Right atrium auricular region (tissue), 2 donors: ENCODE measurements at regions not wholly inside any gene's neighbourhood (a gene's known extent, or its start where the extent isn't known, plus 50 kb on each side); places are given as distances from the start of the nearest gene placed in this dataset.

Source experiments
- DNase-seq: peaks from one replicate; pipeline ENCODE4 v3.0.0-alpha.2; 2019; ENCODE audit warnings: low spot score
- H3K27ac ChIP-seq, 2 donors: fragments of 200-600 bp; sonication (generic); 1 replicate in 1 of 2; 2 replicates in 1 of 2; pipeline ENCODE4 v1.5.1; 2016 to 2019
- H3K27me3 ChIP-seq, 2 donors: fragments of 200-600 bp; sonication (generic); one replicate each; pipeline versions ENCODE4 v1.5.1 to v1.6.0; 2017 to 2019
- H3K36me3 ChIP-seq: fragments of 200-600 bp; sonication (generic); one replicate; pipeline ENCODE4 v1.5.1; 2016
- H3K4me1 ChIP-seq, 2 donors: fragments of 200-600 bp; sonication (generic); one replicate each; pipeline versions ENCODE4 v1.5.1 to v1.6.0; 2017 to 2019
- H3K4me3 ChIP-seq, 2 donors: fragments of 200-600 bp; sonication (generic); 1 replicate in 1 of 2; 2 replicates in 1 of 2; pipeline ENCODE4 v1.5.1; 2017 to 2019; ENCODE audit warnings: mild to moderate bottlenecking in 1 of 2, moderate library complexity in 1 of 2
- H3K9me3 ChIP-seq, 2 donors: fragments of 200-600 bp; sonication (generic); one replicate each; pipeline ENCODE4 v1.5.1; 2019
- CTCF ChIP-seq, 2 donors: fragments of 200-600 bp; sonication (generic); IDR thresholded peaks; one replicate each; pipeline ENCODE4 v1.5.1; 2019; ENCODE audit warnings: antibody characterized with exemption in 2 of 2

- no peaks in the 10 kb centered on the region for H3K4me1 ChIP-seq
- no peaks in the 10 kb centered on the region for H3K9me3 ChIP-seq
- no peak for DNase-seq
- no peak overlapping the region for H3K27ac ChIP-seq
- no peak overlapping the region for H3K4me3 ChIP-seq
- H3K27me3 ChIP-seq: no peaks in the 10 kb centered on the region
- no peak for TF ChIP-seq CTCF (IDR thresholded peaks at IDR 0.05)
- H3K36me3 ChIP-seq: no peaks in the 10 kb centered on the region
Observed at GRCh38 chr2:168343586-168343985, 96.2 kb upstream of the STK39 start.

DNA sequence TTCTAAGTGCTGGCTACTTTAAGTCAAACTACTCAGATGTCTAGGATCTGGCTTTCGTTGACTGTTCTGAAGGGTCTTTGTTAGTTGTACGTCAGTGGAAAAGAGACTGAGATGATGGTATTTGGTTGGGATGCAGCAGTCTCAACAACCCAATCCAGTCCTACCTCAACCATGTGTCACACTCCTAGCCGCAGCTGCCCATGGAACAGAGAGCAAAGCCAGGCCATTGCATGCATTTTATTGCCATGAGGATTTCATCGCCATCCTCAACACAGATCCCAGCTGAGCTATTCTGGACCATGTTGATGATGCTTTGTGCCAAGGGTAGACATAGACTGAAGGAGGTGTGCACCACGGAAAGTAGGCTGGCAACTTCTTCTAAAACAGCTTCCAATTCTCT is 97.3 kb upstream of the STK39 start:
- Histone ChIP-seq H3K4me1 (no peaks in the 10 kb centered on the region), H3K27me3 (no peaks in the 10 kb centered on the region), H3K36me3 (no peaks in the 10 kb centered on the region), H3K4me3 (no peak overlapping the region), H3K9me3 (no peaks in the 10 kb centered on the region), H3K27ac (no peak overlapping the region)
- no peak for DNase-seq
- TF ChIP-seq CTCF (IDR thresholded peaks at IDR 0.05): no peak

- no peaks in the 10 kb centered on the region for H3K27me3 ChIP-seq
- H3K4me3 ChIP-seq: no peak overlapping the region
- no peak for TF ChIP-seq CTCF (IDR thresholded peaks at IDR 0.05)
- no peaks in the 10 kb centered on the region for H3K9me3 ChIP-seq
- DNase-seq: no peak
- no peaks in the 10 kb centered on the region for H3K36me3 ChIP-seq
- no peaks in the 10 kb centered on the region for H3K4me1 ChIP-seq
- H3K27ac ChIP-seq: no peak overlapping the region
Observed at GRCh38 chr2:168345601-168346000, 98.2 kb upstream of the STK39 start.

- Histone ChIP-seq H3K36me3 (no peaks in the 10 kb centered on the region), H3K4me1 (no peaks in the 10 kb centered on the region), H3K27me3 (no peaks in the 10 kb centered on the region), H3K4me3 (peak overlapping the region; percentile 38 to 51), H3K9me3 (no peaks in the 10 kb centered on the region), H3K27ac (peak overlapping the region; percentile 17 to 41)
- DNase-seq: peak; percentile 73
- TF ChIP-seq CTCF (IDR thresholded peaks at IDR 0.05): peak; percentile 59 to 88
Observed at GRCh38 chr2:168346725-168347477, 99.5 kb upstream of the STK39 start.

DNA sequence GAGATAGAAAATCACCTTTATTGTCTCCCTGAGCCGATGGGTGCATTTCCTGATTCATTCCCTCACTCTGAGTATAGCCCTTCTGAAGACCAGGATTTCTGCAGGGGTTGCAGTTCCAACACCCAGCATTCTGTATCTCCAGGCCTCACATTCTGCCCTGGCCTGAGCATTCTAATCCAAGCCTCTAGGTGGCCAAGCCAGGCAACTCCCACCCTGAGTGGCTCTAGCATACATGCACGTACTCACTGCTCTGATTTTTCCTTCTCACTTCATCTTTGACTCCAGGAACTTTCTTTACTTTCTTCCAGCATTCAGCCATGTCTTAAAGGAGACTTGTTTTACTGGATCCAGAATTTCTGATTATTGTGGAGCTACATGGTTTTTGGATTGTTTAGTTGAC is 100.7 kb upstream of the STK39 start:
- H3K9me3 ChIP-seq: peaks cover 0 to 4% of the 10 kb centered on the region in 2 donors
- no peaks in the 10 kb centered on the region for H3K27me3 ChIP-seq
- no peaks in the 10 kb centered on the region for H3K36me3 ChIP-seq
- no peak overlapping the region for H3K4me3 ChIP-seq
- TF ChIP-seq CTCF (IDR thresholded peaks at IDR 0.05): peak; percentile 30 to 59
- H3K4me1 ChIP-seq: no peaks in the 10 kb centered on the region
- H3K27ac ChIP-seq: no peak overlapping the region
- no peak for DNase-seq

DNA sequence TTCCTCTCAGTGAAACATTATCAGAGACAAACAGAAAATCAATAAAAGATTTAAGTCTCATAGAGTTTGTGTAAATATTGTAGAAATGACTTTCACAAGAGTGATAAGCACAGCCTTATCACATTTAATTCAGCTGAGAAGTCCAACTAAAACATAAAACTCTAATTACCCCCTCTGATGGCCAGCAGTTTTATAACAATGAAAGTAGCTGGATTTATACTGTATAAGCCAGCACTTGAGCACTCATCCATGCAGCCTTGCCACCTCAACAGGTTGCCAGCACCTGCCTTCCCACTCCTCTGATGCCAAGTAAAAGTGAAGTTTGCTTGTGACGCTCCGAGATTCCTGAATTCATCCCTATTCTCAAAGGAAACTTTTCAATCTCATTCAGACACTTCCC is 103.0 kb upstream of the STK39 start:
- Histone ChIP-seq H3K27me3 (no peaks in the 10 kb centered on the region), H3K36me3 (no peaks in the 10 kb centered on the region), H3K4me3 (no peak overlapping the region), H3K27ac (no peak overlapping the region), H3K9me3 (peaks cover 0 to 8% of the 10 kb centered on the region in 2 donors), H3K4me1 (no peaks in the 10 kb centered on the region)
- DNase-seq: no peak
- no peak for TF ChIP-seq CTCF (IDR thresholded peaks at IDR 0.05)
